ENCODE measurements at regions not wholly inside any gene's neighbourhood (a gene's known extent, or its start where the extent isn't known, plus 50 kb on each side); places are given as distances from the start of the nearest gene placed in this dataset.

GRCh38 chr12:75747572-75748021, 236.2 kb upstream of the KRR1 start:
- TF ChIP-seq POLR2AphosphoS5 (IDR thresholded peaks at IDR 0.05; ENCODE audit: insufficient read depth in 1 of 2, low read depth in 1 of 2): no peak
- no peak for TF ChIP-seq POLR2A (IDR thresholded peaks at IDR 0.05)
- TF ChIP-seq CTCF (IDR thresholded peaks at IDR 0.05): no peak
- intact Hi-C loops (cut with DNase I): no loop called here
- no peaks in the 10 kb centered on the region for H3K36me3 ChIP-seq
- no peak overlapping the region for H3K27ac ChIP-seq
- no peaks in the 10 kb centered on the region for H3K9me3 ChIP-seq
- no peaks in the 10 kb centered on the region for H3K27me3 ChIP-seq
- no peaks in the 10 kb centered on the region for H3K4me1 ChIP-seq
- no peak for DNase-seq (ENCODE audit: extremely low spot score in 2 of 2)
- H3K4me3 ChIP-seq: no peak overlapping the region

DNA sequence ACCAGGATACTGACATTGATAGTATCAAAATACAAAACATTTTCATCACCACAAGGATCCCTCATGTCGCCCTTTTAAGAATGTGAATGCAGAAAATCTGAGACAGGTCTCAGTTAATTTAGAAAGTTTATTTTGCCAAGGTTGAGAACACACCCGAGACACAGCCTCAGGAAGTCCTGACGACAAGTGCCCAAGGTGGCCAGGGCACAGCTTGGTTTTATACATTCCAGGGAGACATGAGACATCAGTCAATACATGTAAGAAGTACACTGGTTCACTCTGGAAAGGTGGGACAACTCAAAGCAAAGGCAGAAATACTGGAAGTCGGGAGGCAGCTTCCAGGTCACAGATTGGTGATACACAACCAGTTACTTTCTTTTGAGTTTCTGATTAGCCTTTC, 235.2 kb upstream of the KRR1 start:
- no peak for TF ChIP-seq POLR2A (IDR thresholded peaks at IDR 0.05)
- TF ChIP-seq POLR2AphosphoS5 (IDR thresholded peaks at IDR 0.05; ENCODE audit: insufficient read depth in 1 of 2, low read depth in 1 of 2): no peak
- TF ChIP-seq CTCF (IDR thresholded peaks at IDR 0.05): no peak
- Histone ChIP-seq H3K36me3 (no peaks in the 10 kb centered on the region), H3K4me3 (no peak overlapping the region), H3K9me3 (no peaks in the 10 kb centered on the region), H3K27ac (no peak overlapping the region), H3K4me1 (no peaks in the 10 kb centered on the region), H3K27me3 (no peaks in the 10 kb centered on the region)
- no peak for DNase-seq (ENCODE audit: extremely low spot score in 2 of 2)
- intact Hi-C loops (cut with DNase I): no loop called here

- no peak for DNase-seq (ENCODE audit: extremely low spot score in 2 of 2)
- TF ChIP-seq CTCF (IDR thresholded peaks at IDR 0.05): no peak
- no peak for TF ChIP-seq POLR2AphosphoS5 (IDR thresholded peaks at IDR 0.05; ENCODE audit: insufficient read depth in 1 of 2, low read depth in 1 of 2)
- no peak for TF ChIP-seq POLR2A (IDR thresholded peaks at IDR 0.05)
- no peaks in the 10 kb centered on the region for H3K9me3 ChIP-seq
- no peaks in the 10 kb centered on the region for H3K27me3 ChIP-seq
- H3K27ac ChIP-seq: no peak overlapping the region
- no peak overlapping the region for H3K4me3 ChIP-seq
- no peaks in the 10 kb centered on the region for H3K36me3 ChIP-seq
- intact Hi-C loops (cut with DNase I): no loop called here
- H3K4me1 ChIP-seq: no peaks in the 10 kb centered on the region
Observed at GRCh38 chr12:75744607-75745256, 233.3 kb upstream of the KRR1 start.

DNA sequence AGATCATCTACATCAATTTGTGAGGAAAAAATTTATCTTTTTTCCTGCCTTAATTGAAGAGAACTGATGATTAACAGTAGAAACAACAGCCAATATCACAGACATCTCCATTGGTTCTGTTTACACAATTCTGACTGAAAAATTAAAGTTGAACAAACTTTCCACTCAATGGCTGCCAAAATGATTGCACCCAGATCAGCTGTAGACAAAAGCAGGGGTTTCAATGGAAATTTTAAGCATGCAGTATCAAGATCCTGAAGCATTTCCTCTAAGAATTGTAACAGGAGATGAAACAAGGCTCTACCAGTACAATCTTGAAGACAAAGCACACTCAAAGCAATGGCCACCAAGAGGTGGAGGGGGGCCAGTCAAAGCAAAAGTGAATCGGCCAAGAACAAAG, 231.6 kb upstream of the KRR1 start:
- Histone ChIP-seq H3K27ac (no peak overlapping the region), H3K9me3 (no peaks in the 10 kb centered on the region), H3K27me3 (no peaks in the 10 kb centered on the region), H3K36me3 (no peaks in the 10 kb centered on the region), H3K4me1 (no peaks in the 10 kb centered on the region), H3K4me3 (no peak overlapping the region)
- intact Hi-C loops (cut with DNase I): no loop called here
- no peak for DNase-seq (ENCODE audit: extremely low spot score in 2 of 2)
- TF ChIP-seq CTCF (IDR thresholded peaks at IDR 0.05) (no peak), POLR2AphosphoS5 (IDR thresholded peaks at IDR 0.05; ENCODE audit: insufficient read depth in 1 of 2, low read depth in 1 of 2) (no peak), POLR2A (IDR thresholded peaks at IDR 0.05) (no peak)

GRCh38 chr12:75742048-75742447, 230.6 kb upstream of the KRR1 start:
- no peak for DNase-seq (ENCODE audit: extremely low spot score in 2 of 2)
- Histone ChIP-seq H3K9me3 (no peaks in the 10 kb centered on the region), H3K4me1 (no peaks in the 10 kb centered on the region), H3K27me3 (no peaks in the 10 kb centered on the region), H3K4me3 (no peak overlapping the region), H3K36me3 (no peaks in the 10 kb centered on the region), H3K27ac (no peak overlapping the region)
- intact Hi-C loops (cut with DNase I): no loop called here
- TF ChIP-seq POLR2AphosphoS5 (IDR thresholded peaks at IDR 0.05; ENCODE audit: insufficient read depth in 1 of 2, low read depth in 1 of 2): no peak
- TF ChIP-seq POLR2A (IDR thresholded peaks at IDR 0.05): no peak
- no peak for TF ChIP-seq CTCF (IDR thresholded peaks at IDR 0.05)

Data from vagina (tissue), 2 donors.